Smooth muscle cell (in vitro differentiated cells): ENCODE measurements at regions not wholly inside any gene's neighbourhood (a gene's known extent, or its start where the extent isn't known, plus 50 kb on each side); places are given as distances from the start of the nearest gene placed in this dataset.

Source experiments
- DNase-seq: peaks from one replicate; lab custom pipeline; 2025; ENCODE audit not compliant: unreplicated experiment; lab: John Stamatoyannopoulos, UW
- H2AFZ ChIP-seq: fragments of 200-600 bp; sonication (generic); 2 replicates; pipeline ENCODE4 v1.6.0; 2016; ENCODE audit warnings: antibody characterized with exemption, low read depth, mild to moderate bottlenecking
- H3F3A ChIP-seq: fragments of 200-600 bp; sonication (generic); 2 replicates; pipeline ENCODE4 v1.6.0; 2017; ENCODE audit warnings: antibody characterized with exemption, low read depth
- H3K27ac ChIP-seq: fragments of 200-600 bp; sonication (generic); 2 replicates; pipeline ENCODE4 v1.5.1; 2016; ENCODE audit warnings: low read depth, mild to moderate bottlenecking
- H3K27me3 ChIP-seq: fragments of 200-600 bp; sonication (generic); 2 replicates; pipeline ENCODE4 v1.6.1; 2016; ENCODE audit warnings: low read depth, mild to moderate bottlenecking
- H3K36me3 ChIP-seq: fragments of 200-600 bp; sonication (generic); 2 replicates; pipeline ENCODE4 v1.5.1; 2016; ENCODE audit warnings: low read depth
- H3K4me1 ChIP-seq: fragments of 200-600 bp; sonication (generic); 2 replicates; pipeline ENCODE4 v1.5.1; 2016; ENCODE audit warnings: low read depth
- H3K4me2 ChIP-seq: fragments of 200-600 bp; sonication (generic); 2 replicates; pipeline ENCODE4 v1.6.0; 2016; ENCODE audit warnings: mild to moderate bottlenecking
- H3K4me3 ChIP-seq: fragments of 200-600 bp; sonication (generic); 2 replicates; pipeline ENCODE4 v1.5.1; 2016; ENCODE audit warnings: mild to moderate bottlenecking
- H3K79me2 ChIP-seq: fragments of 200-600 bp; sonication (generic); 2 replicates; pipeline ENCODE4 v1.6.0; 2016; ENCODE audit warnings: low read depth, mild to moderate bottlenecking
- H3K9ac ChIP-seq: fragments of 200-600 bp; sonication (generic); 2 replicates; pipeline ENCODE4 v1.6.0; 2016; ENCODE audit warnings: low read depth
- H3K9me3 ChIP-seq: fragments of 200-600 bp; sonication (generic); replicated peaks from 2 replicates; pipeline ENCODE4 v1.5.1; 2016; ENCODE audit warnings: low read depth
- H4K20me1 ChIP-seq: fragments of 200-600 bp; sonication (generic); 2 replicates; pipeline ENCODE4 v1.6.0; 2016; ENCODE audit warnings: low read depth
- WGBS: methylation state at CpG from one replicate; pipeline ENCODE4 v1.1.7; 2016; ENCODE audit warnings: low lambda C conversion rate; 5-methylcytosine and 5-hydroxymethylcytosine counted together
- TF ChIP-seq, protein P1 (sequence below): fragments of 200-600 bp; sonication (generic); IDR thresholded peaks from 2 replicates; pipeline ENCODE4 v1.5.1; 2017; ENCODE audit warnings: borderline replicate concordance, mild to moderate bottlenecking, antibody characterized with exemption; ENCODE audit not compliant: insufficient read depth, poor library complexity, severe bottlenecking

DNA sequence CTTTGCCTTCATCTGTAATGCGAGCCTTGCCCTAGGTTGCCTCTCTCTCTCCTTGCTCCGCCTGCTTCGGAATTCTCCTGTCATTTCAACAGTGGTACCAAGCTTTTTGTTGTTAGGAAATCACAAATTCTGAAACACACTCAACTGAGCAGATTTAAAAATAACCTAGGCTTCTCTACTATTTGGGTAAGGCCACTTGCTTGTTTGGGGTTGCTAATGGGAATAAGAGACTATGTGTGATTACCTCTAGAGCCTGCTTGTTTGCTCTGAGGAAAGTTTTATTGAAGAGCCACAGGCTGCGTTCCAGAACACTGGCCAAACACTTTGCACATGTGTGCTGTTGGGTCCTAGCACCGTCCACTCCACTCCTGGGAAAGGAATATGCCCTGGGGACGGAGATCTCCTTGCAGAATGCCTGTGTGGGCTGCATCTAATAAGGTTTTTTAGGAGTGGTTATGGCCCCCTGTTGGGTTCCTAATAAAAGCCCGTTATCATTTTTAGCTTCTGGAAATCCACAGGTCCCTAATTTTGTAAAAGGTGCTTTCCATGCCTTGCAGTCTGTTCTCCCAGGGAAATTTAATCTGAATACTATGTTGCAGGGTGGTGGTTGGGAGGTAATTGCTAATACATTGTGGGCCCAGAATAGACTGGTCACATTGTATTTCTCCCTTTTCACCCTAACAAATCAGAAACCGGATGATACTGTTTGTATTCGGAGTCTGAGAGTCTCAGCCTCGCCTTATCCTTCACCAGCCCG is 68.7 kb upstream of the KLF6 start:
- H3K4me2 ChIP-seq: peak overlapping the region; percentile 73
- H3F3A ChIP-seq: peaks cover 13% of the 10 kb centered on the region
- no peak overlapping the region for H2AFZ ChIP-seq
- no peaks in the 10 kb centered on the region for H4K20me1 ChIP-seq
- no peaks in the 10 kb centered on the region for H3K27me3 ChIP-seq
- no peak for DNase-seq
- H3K4me3 ChIP-seq: no peak overlapping the region
- peaks cover 18% of the 10 kb centered on the region for H3K4me1 ChIP-seq
- H3K36me3 ChIP-seq: no peaks in the 10 kb centered on the region
- no peaks in the 10 kb centered on the region for H3K9me3 ChIP-seq
- H3K79me2 ChIP-seq: no peaks in the 10 kb centered on the region
- H3K27ac ChIP-seq: peak overlapping the region; percentile 100
- TF ChIP-seq, protein P1, sequence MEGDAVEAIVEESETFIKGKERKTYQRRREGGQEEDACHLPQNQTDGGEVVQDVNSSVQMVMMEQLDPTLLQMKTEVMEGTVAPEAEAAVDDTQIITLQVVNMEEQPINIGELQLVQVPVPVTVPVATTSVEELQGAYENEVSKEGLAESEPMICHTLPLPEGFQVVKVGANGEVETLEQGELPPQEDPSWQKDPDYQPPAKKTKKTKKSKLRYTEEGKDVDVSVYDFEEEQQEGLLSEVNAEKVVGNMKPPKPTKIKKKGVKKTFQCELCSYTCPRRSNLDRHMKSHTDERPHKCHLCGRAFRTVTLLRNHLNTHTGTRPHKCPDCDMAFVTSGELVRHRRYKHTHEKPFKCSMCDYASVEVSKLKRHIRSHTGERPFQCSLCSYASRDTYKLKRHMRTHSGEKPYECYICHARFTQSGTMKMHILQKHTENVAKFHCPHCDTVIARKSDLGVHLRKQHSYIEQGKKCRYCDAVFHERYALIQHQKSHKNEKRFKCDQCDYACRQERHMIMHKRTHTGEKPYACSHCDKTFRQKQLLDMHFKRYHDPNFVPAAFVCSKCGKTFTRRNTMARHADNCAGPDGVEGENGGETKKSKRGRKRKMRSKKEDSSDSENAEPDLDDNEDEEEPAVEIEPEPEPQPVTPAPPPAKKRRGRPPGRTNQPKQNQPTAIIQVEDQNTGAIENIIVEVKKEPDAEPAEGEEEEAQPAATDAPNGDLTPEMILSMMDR: no peak
- peak overlapping the region; percentile 93 for H3K9ac ChIP-seq
- 61% methylated on average over 11 of the region's 11 CpGs for WGBS

DNA sequence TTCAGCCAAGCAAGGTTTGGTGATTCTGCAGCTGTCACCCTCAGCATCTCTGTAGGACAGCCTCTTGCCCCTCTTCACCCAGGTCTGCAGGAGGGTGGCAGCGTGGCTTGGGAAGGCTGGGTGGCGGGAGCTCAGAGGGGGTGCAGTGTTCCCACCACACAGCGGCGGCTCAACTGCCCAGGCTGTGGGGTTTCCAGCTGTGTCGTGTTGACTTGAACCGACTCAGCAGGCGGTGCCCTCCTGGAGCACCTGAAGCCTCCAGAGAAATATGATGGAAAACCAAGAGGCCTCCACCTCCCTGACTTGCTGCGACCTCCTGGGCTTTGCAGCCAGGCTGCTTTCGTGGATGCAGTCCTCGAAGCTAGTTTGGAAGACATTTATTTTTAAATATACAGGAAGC is 68.0 kb upstream of the KLF6 start:
- H3K27ac ChIP-seq: peak overlapping the region; percentile 100
- H3K4me1 ChIP-seq: peaks cover 18% of the 10 kb centered on the region
- H3K9me3 ChIP-seq: no peaks in the 10 kb centered on the region
- H3K79me2 ChIP-seq: no peaks in the 10 kb centered on the region
- no peak overlapping the region for H2AFZ ChIP-seq
- H3K4me3 ChIP-seq: no peak overlapping the region
- DNase-seq: no peak
- peak overlapping the region; percentile 93 for H3K9ac ChIP-seq
- no peaks in the 10 kb centered on the region for H4K20me1 ChIP-seq
- no peaks in the 10 kb centered on the region for H3K36me3 ChIP-seq
- H3F3A ChIP-seq: peaks cover 13% of the 10 kb centered on the region
- TF ChIP-seq, protein P1: no peak
- peak overlapping the region; percentile 73 for H3K4me2 ChIP-seq
- H3K27me3 ChIP-seq: no peaks in the 10 kb centered on the region
- 82% methylated on average over 10 of the region's 10 CpGs for WGBS

DNA sequence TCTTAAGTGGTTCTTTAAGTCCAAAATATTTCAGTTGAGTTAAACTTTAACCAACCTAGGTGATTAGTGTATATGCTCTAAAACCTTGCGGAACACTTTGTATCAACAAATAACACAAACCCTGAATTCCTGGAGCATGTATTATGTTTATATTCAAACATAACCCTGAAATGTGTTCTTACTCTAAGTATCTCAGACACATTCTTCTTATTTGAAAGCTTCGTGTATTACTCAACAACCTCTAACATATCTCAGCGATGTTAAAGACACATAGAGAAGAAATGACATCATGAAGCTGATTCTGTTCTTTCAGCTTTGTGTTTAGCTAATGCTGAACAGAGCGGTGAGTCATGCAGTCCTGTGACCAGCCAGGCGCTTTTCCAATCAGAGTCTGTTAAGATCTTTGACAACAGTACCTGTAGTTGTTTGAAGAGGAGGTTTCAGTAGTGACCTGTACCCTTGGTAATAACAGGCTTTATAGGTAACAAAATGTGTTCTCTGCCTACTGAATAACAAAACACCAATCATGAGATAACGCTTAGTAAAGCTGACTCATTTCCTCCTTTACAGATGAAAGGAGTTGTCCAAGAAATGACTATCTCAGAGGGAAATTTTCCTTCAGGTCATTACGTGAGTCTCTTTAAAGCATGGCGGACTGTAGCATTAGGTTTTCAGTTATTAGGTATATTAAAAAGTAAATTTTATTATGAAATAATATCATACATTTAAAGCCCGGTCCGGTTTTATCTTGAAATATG is 67.3 kb upstream of the KLF6 start:
- Histone ChIP-seq H3K9me3 (no peaks in the 10 kb centered on the region), H3K36me3 (no peaks in the 10 kb centered on the region), H3K4me2 (peak overlapping the region; percentile 73), H3K4me3 (peak overlapping the region; percentile 24), H3K27me3 (no peaks in the 10 kb centered on the region), H3K79me2 (no peaks in the 10 kb centered on the region), H3F3A (peaks cover 13% of the 10 kb centered on the region), H3K4me1 (peaks cover 18% of the 10 kb centered on the region), H3K9ac (peak overlapping the region; percentile 93), H2AFZ (no peak overlapping the region), H4K20me1 (no peaks in the 10 kb centered on the region), H3K27ac (peak overlapping the region; percentile 100)
- DNase-seq: no peak
- TF ChIP-seq, protein P1: no peak
- WGBS: 22% methylated on average over 10 of the region's 10 CpGs
